NB4 (cell line): ENCODE measurements at regions not wholly inside any gene's neighbourhood (a gene's known extent, or its start where the extent isn't known, plus 50 kb on each side); places are given as distances from the start of the nearest gene placed in this dataset.

ENCODE experiments used
- MYC ChIP-seq: IDR thresholded peaks from 2 replicates; pipeline ENCODE4 v1.6.1; 2011; ENCODE audit warnings: low read depth, low read length
- POLR2A ChIP-seq: IDR thresholded peaks from 2 replicates; pipeline ENCODE4 v1.6.1; 2011; ENCODE audit warnings: mild to moderate bottlenecking; ENCODE audit not compliant: insufficient read length; ENCODE audit errors: extremely low read depth
- TF ChIP-seq, protein P1 (sequence below): IDR thresholded peaks from one replicate; pipeline ENCODE4 v1.5.1; 2012; ENCODE audit warnings: low read depth, low read length
- TF ChIP-seq, protein P2 (sequence below): IDR thresholded peaks from 2 replicates; pipeline ENCODE4 v1.6.1; 2011; ENCODE audit warnings: low read depth, low read length

DNA sequence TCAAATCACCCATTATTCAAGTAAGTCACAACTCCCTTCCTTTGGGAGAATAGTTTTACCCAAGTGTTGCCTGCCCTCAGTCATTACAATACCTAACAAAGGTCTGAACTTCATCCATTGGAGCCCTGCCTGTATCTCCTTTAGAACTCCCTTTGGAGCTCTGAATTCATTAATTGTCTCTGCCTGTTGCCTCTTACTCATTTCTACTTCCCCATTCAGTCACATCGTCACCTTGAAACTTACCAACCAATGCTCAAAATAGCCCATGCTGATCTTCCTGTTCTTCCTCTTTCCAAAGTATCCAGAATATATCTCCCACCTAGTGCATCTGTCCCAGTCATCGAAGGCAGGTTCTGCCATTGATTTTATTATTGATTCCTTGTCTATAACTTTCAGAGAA is 120.7 kb upstream of the ADGRF1 start:
- TF ChIP-seq, protein P1, sequence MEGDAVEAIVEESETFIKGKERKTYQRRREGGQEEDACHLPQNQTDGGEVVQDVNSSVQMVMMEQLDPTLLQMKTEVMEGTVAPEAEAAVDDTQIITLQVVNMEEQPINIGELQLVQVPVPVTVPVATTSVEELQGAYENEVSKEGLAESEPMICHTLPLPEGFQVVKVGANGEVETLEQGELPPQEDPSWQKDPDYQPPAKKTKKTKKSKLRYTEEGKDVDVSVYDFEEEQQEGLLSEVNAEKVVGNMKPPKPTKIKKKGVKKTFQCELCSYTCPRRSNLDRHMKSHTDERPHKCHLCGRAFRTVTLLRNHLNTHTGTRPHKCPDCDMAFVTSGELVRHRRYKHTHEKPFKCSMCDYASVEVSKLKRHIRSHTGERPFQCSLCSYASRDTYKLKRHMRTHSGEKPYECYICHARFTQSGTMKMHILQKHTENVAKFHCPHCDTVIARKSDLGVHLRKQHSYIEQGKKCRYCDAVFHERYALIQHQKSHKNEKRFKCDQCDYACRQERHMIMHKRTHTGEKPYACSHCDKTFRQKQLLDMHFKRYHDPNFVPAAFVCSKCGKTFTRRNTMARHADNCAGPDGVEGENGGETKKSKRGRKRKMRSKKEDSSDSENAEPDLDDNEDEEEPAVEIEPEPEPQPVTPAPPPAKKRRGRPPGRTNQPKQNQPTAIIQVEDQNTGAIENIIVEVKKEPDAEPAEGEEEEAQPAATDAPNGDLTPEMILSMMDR = no peak
- no peak for TF ChIP-seq POLR2A
- TF ChIP-seq, protein P2, sequence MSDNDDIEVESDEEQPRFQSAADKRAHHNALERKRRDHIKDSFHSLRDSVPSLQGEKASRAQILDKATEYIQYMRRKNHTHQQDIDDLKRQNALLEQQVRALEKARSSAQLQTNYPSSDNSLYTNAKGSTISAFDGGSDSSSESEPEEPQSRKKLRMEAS = no peak
- TF ChIP-seq MYC = no peak
